CD4-positive, alpha-beta T cell treated with Interleukin-6 at 100 ng/mL for 8 hours (primary cell): ENCODE measurements at regions not wholly inside any gene's neighbourhood (a gene's known extent, or its start where the extent isn't known, plus 50 kb on each side); places are given as distances from the start of the nearest gene placed in this dataset.

Source experiments
- DNase-seq: peaks from one replicate; pipeline ENCODE4 v3.0.0-alpha.2; 2020; ENCODE audit warnings: mixed read lengths, low spot score

- DNase-seq: no peak
These were observed 669.6 kb downstream of the DIAPH3 start for GRCh38 chr13:59494151-59494550.

DNA sequence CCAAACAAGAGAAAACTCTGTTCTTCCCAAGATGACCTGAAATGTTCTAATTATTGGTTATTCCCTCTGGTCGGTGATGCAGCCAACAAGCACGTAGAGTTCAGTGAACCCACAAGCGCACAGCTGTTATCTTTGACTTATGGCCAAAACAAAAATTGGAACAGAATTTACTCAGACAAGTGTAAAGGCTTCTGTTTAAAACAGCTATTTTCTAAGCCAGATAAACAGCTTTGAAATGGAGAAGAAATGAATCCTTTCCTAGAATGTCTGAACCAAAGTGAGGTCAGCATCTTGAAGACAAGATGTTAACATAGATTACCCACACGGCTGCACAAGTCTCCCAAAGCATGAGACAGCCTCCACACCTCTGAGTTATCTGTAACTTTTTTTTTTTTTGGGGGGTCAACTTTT lies 669.2 kb downstream of the DIAPH3 start:
- DNase-seq: no peak

- DNase-seq: no peak
These were observed 668.4 kb downstream of the DIAPH3 start for GRCh38 chr13:59495299-59495698.

DNA sequence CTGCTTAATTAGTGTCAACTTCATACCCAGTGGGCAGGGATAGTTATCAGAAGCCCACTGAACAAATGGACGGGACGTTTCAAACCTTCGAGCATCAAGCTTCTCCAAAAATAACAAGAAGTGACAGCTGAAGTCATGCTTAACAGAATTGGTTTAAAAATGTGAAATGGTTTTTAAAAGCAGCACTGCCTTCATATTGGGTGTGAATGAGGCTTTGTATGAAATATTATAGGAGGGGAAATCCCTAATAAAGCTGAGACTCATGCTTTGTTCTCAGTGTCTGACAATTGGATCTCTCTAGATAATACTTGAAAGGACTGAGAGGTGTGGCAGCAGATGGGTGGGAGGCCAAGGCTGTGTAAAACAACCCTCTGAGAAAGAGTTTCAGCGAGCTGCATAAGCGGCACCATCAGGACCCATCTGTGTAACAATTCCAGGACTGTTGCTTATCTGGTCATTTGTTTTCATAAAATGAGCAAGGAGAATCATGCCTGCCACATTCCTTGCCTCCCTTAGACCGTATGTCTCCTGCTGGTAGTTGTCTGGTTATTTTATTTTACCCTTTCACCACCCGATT lies 667.7 kb downstream of the DIAPH3 start:
- no peak for DNase-seq

- DNase-seq: no peak
These were observed 666.0 kb downstream of the DIAPH3 start for GRCh38 chr13:59497621-59498247.

DNA sequence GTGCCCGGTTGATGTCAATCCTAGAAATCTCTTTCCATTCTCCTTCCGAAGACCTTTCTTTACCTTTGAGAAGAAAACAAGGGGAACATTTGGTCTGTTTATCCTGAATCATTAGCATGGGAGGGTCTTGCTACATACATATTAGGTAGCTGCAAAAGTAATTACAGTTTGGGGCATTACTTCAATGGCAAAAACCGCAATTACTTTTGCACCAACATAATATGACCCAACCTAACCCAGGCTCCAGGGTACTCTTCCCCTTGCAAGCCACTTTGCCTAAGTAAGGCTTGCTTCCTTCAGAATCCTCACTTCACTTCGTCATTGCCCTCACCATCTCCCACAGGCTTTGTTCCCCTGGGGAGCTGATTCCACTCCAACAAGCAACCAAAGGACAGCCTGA lies 662.7 kb downstream of the DIAPH3 start:
- no peak for DNase-seq

- no peak for DNase-seq
These were observed 659.3 kb downstream of the DIAPH3 start for GRCh38 chr13:59504407-59504806.

GRCh38 chr13:59510386-59510785 lies 653.3 kb downstream of the DIAPH3 start:
- no peak for DNase-seq

DNA sequence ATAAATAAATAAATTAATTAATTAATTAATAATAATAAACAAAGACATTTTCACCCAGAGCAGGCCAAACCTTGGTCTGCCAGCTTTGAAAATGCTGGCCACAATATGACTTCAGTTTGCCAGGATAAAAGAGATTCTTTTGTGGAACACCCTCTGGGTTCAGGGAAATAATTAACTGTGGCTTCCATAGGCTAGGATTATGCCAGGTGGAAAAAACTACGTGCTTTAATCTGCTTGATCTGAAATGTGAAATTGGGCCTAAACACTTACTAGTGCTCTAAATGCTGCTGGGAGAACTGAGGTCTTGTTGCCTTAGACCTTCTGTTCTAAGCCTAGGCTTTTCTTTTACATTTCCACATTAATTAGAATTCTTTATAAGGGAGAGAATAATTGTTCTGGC lies 650.0 kb downstream of the DIAPH3 start:
- DNase-seq: no peak

- no peak for DNase-seq
These were observed 649.4 kb downstream of the DIAPH3 start for GRCh38 chr13:59514316-59514715.

DNA sequence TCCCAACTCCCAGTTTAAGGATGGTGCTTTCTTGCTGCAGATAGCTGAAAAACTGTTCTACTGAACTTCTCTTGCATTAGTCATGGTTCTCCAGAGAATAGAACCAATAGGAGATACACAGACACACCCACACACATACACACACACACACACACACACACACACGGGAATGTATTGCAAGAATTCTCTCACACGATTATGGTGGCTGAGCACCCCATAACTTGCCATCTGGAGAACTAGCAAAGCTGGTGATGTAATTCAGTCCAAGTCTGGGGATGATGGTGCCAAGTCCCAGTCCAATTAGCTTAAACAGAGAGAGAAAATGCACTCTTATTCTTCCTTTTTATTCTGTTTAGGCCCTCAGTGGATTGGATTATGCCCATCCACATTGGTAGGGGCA lies 643.9 kb downstream of the DIAPH3 start:
- DNase-seq: no peak

- DNase-seq: no peak
These were observed 642.2 kb downstream of the DIAPH3 start for GRCh38 chr13:59521549-59521948.

DNA sequence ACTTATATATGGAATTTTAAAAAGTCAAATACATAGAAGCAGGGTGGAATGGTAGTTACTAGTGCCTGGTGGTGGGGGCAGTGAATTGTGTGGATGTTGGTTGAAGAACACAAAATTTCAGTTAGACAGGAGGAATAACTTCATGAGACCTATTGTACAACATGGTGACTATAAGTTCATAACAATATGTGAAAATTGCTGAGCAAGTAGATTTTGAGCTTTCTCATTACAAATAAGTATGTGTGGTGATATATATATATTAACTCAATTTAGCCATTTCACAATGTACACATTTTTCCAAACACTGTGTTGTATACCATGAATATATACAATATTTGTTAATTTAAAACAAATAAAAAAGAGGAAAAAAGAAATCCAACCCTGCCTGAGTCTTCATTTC lies 641.1 kb downstream of the DIAPH3 start:
- no peak for DNase-seq

DNA sequence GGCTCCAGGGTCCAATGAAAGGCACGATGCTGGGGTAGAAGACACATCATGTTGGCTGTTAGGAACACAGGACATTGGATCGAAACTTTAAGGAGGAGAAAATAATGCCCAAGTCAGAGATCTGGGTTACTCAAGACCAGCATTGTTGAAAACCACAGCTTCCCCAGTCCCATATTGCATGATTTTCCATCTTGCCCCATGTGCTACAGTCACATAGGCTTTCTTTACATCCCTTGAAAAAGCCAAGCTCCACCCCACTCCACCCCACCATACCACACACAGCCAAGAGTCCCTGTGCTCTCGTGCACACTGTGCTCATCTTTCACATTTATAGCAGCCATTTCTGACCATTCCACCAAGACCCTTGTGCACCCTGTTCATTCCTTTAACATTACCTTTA lies 636.2 kb downstream of the DIAPH3 start:
- DNase-seq: no peak

DNA sequence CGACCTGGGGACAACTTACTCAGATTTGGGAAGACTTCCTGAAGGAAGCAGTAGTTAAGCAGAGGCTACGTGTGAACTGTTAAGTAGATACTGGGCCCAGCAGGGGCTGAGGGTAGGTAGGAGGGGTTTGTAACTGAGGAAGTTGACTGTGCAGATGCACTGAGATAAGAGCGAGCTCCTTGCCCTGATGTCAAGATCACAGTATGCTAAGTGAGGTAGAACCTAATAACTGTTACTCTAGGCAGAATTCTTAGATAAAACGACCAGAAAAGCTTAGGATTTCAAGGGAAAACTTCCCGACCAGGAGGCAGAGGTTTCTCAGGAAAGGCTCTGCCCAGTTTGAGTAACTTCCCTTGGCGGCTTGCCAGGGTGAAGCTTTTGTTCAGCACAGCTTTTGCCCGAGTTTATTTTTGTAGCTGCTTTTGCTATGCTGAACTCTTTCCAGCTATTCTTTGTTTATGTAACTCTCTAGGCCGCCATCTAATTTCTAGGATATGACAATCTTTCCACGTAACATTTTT lies 632.1 kb downstream of the DIAPH3 start:
- peak; percentile 7 for DNase-seq

DNA sequence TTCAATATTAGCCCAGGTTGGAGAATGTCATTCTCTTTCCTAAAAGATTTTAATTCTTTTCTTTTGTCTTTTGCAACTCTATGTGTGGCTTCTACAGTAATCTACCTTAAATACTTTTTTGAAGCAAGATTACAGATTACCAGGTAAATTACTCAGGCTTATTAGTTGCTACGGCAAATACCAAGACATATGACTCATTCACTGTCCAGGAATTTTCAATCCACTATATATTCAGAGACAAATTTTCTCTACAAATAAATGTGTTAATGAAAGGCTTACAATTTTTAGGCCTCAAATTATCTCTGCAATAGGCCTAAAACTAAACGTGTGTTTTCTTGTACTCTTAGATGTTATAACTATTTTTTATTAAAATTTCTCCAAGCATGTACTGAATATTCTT lies 631.3 kb downstream of the DIAPH3 start:
- no peak for DNase-seq

DNA sequence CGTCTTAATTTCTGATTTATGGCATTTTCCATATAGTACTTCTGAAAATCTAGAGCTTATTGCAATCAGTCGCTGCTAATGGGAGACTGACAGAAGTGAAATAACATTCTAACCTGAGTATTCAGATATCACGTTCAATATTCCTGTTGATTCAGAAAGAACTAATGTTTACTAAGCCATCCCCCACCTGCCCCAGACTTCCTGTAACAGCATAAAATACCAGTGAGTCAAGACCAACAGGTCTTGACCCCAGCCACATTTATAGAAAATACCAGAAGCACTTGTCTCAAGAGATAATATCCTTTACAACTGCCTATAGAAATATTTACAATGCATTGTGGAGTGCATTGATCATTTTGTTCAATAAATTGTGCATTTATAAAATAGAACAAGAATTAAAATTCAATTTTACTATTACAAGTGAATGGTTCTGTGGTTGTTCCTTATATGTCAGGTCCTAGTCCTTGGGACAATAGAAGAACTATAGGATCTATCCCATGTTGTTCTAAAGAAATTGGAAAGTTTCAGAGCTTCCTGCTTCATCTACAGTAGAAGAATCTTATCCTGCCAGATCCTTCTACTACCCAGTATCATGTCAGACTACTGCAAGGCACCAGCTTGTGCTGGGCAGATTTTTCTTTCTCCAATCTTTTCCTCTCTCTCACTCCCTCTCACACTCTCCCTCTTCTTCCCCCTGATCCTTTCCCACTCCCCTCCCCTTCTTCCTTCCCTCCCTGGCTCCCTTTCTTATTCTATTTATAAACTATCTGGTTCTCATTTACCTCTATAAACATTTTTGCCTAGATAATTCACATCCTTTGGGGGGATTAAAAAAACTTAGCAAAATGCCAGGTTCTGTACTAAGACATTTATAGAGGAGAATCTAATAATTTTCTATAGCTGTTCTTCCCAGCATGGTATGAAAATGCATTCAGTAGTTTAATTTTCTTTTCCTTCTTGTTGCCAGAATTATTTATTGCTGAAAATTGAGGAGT lies 629.9 kb downstream of the DIAPH3 start:
- DNase-seq: no peak

GRCh38 chr13:59534806-59535205 lies 628.9 kb downstream of the DIAPH3 start:
- DNase-seq: no peak

DNA sequence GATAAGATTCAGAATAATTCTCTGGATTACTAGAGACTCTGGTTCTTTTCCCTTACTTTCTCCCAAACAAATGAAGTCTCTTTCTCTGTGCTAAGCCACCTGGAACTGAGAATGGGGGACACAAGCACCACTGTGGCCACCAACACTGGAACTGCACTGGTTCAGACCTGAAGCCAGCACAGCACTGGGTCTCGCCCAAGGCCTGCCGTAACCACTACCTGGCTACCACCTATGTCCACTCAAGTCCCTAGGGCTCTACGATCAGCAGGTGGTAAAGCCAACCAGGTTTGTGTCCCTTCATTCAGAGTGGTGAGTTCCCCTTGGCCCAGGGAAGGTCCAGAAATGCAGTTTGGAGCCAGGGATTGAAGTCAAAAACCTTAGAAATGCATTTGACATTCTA lies 626.2 kb downstream of the DIAPH3 start:
- no peak for DNase-seq

DNA sequence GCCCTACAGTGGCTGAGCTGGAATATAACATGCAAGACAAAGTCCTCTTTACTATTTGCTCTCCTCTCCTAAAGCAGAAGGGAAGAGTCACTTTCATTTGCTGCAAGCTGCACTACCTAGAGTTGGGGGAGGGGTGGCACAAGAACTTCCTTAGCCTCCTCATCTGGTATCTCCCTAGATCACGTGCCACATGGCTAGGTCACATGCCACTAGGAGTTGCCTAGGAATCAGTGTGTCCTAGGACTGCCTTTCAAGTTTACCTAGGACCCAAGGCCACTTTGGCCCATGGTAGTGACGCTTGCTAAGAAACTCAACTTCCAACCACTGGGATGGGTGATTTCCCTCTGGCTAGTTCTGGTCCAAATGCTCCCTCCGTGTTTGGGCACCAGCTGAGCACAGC lies 625.2 kb downstream of the DIAPH3 start:
- no peak for DNase-seq

- DNase-seq: no peak
These were observed 621.4 kb downstream of the DIAPH3 start for GRCh38 chr13:59542303-59542702.

- no peak for DNase-seq
These were observed 620.3 kb downstream of the DIAPH3 start for GRCh38 chr13:59543418-59543817.

DNA sequence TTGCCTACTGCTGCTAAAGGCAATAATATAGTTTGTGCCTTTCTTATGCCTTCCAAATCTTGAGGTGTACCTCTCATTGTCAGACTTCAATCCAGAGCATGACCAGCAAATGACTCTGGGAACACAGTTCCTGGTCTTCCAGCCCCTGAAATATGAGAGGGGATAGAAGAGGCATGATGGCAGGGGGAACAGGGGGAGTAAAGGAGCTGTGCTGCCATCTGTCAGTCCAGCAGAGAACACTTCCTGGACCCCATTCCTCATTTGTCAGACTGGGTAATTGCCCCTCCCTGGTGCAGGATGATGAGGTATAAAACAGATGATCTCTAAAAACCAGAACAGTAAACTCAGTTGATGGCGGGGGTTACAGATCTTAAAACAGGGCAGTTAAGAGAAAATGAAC lies 618.7 kb downstream of the DIAPH3 start:
- DNase-seq: no peak
